Uterus (tissue), 3 donors: ENCODE measurements at regions not wholly inside any gene's neighbourhood (a gene's known extent, or its start where the extent isn't known, plus 50 kb on each side); places are given as distances from the start of the nearest gene placed in this dataset.

Experiments used
- DNase-seq, 2 donors: peaks; one replicate each; pipeline ENCODE4 v3.0.0-alpha.2; 2019 to 2020
- H3K27ac ChIP-seq, 2 donors: fragments of 200-600 bp; sonication (generic); 1 replicate in 1 of 2; 2 replicates in 1 of 2; pipeline ENCODE4 v1.5.1; 2016 to 2018
- H3K27me3 ChIP-seq, 2 donors: fragments of 200-600 bp; sonication (generic); one replicate each; pipeline ENCODE4 v1.5.1; 2018 to 2019; ENCODE audit warnings: control low read depth in 1 of 2
- H3K36me3 ChIP-seq, 2 donors: fragments of 200-600 bp; sonication (generic); one replicate each; pipeline ENCODE4 v1.5.1; 2019; ENCODE audit warnings: control low read depth in 1 of 2
- H3K4me1 ChIP-seq, 2 donors: fragments of 200-600 bp; sonication (generic); one replicate each; pipeline ENCODE4 v1.5.1; 2018 to 2019; ENCODE audit warnings: control low read depth in 1 of 2
- H3K4me3 ChIP-seq, 2 donors: fragments of 200-600 bp; sonication (generic); 1 replicate in 1 of 2; 2 replicates in 1 of 2; pipeline ENCODE4 v1.5.1; 2018 to 2019; ENCODE audit warnings: mild to moderate bottlenecking in 1 of 2
- H3K9me3 ChIP-seq, 2 donors: fragments of 200-600 bp; sonication (generic); one replicate each; pipeline ENCODE4 v1.5.1; 2019; ENCODE audit warnings: control low read depth in 1 of 2
- CTCF ChIP-seq, 4 experiments: fragments of 200-600 bp in 2 of 4; fragments of 450-650 bp in 2 of 4; sonication (generic) in 2 of 4; IDR thresholded peaks; one replicate each; pipeline ENCODE4 v1.5.1; 2016 to 2019; ENCODE audit warnings: antibody characterized with exemption in 4 of 4, mild to moderate bottlenecking in 2 of 4, moderate library complexity in 1 of 4
- POLR2A ChIP-seq, 2 donors: fragments of 450-650 bp; IDR thresholded peaks; one replicate each; pipeline ENCODE4 v1.6.1; 2016; ENCODE audit warnings: antibody characterized with exemption in 2 of 2, mild to moderate bottlenecking in 1 of 2, moderate library complexity in 1 of 2
- intact Hi-C: fragments of 100-400 bp; cut with DNase I; formaldehyde crosslinking; loops from one replicate; pipeline ENCODE4 v1.15.1; 2023; ENCODE audit warnings: low total_unique reads
- donor health status: DM: yes; HTN: yes; CAD: no.

DNA sequence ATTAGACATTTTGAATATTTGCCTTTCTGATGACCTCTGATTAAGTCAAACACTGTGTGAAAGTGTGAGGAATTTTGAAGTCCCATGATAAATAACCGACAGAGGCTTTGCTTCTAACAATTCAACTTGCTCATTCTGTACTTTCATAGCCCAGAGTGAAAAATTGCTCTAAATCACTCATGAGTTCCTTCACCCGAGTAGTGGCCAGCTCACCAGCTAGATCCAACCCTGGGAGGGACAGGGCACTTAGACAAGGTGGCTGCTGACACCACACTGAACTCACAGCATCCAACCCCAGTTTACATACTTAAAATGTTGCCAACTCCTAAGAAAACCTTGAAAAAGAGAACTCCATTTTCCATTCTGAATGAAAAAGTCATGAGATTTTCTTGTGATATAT is 80.0 kb upstream of the LYZL1 start:
- TF ChIP-seq CTCF (IDR thresholded peaks at IDR 0.05), result no peak
- no peak for TF ChIP-seq POLR2A (IDR thresholded peaks at IDR 0.05)
- intact Hi-C loops, result no loop called here
- no peaks in the 10 kb centered on the region for H3K36me3 ChIP-seq
- H3K9me3 ChIP-seq, result no peaks in the 10 kb centered on the region
- H3K4me3 ChIP-seq, result no peak overlapping the region
- no peaks in the 10 kb centered on the region for H3K4me1 ChIP-seq
- H3K27ac ChIP-seq, result no peak overlapping the region
- DNase-seq, result no peak
- no peaks in the 10 kb centered on the region for H3K27me3 ChIP-seq

GRCh38 chr10:29209830-29210229 is 79.0 kb upstream of the LYZL1 start:
- intact Hi-C loops, result no loop called here
- Histone ChIP-seq H3K9me3 (no peaks in the 10 kb centered on the region), H3K36me3 (no peaks in the 10 kb centered on the region), H3K4me3 (no peak overlapping the region), H3K27ac (no peak overlapping the region), H3K4me1 (no peaks in the 10 kb centered on the region), H3K27me3 (no peaks in the 10 kb centered on the region)
- no peak for DNase-seq
- no peak for TF ChIP-seq CTCF (IDR thresholded peaks at IDR 0.05)
- TF ChIP-seq POLR2A (IDR thresholded peaks at IDR 0.05), result no peak

- no peaks in the 10 kb centered on the region for H3K4me1 ChIP-seq
- DNase-seq, result no peak
- H3K27ac ChIP-seq, result no peak overlapping the region
- H3K36me3 ChIP-seq, result no peaks in the 10 kb centered on the region
- no peak overlapping the region for H3K4me3 ChIP-seq
- TF ChIP-seq CTCF (IDR thresholded peaks at IDR 0.05) (no peak), POLR2A (IDR thresholded peaks at IDR 0.05) (no peak)
- no peaks in the 10 kb centered on the region for H3K27me3 ChIP-seq
- no peaks in the 10 kb centered on the region for H3K9me3 ChIP-seq
- intact Hi-C loops, result no loop called here
Measured at GRCh38 chr10:29210266-29210868, 78.5 kb upstream of the LYZL1 start.

DNA sequence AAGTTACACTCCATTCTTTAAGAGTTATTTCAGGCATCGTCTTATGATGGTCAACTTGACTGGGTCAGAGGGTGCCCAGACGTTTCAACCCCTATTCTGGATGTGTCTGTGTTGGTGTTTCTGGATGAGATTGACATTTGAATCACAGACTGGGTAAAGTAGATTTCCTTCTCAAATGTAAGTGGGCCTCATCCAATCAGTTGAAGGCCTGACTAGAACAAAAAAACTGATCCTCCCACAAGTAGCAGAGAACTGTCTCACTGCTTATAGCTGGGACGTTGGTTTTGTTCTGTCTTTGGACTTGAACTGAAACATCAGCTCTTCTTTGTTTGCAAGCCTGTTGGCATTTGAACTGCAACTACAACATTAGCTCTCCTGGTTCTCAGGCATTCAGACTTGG is 76.3 kb upstream of the LYZL1 start:
- no peak overlapping the region for H3K27ac ChIP-seq
- no peaks in the 10 kb centered on the region for H3K36me3 ChIP-seq
- no peaks in the 10 kb centered on the region for H3K4me1 ChIP-seq
- H3K4me3 ChIP-seq, result no peak overlapping the region
- H3K27me3 ChIP-seq, result no peaks in the 10 kb centered on the region
- H3K9me3 ChIP-seq, result no peaks in the 10 kb centered on the region
- no peak for DNase-seq
- intact Hi-C loops, result no loop called here
- no peak for TF ChIP-seq CTCF (IDR thresholded peaks at IDR 0.05)
- TF ChIP-seq POLR2A (IDR thresholded peaks at IDR 0.05), result no peak

- intact Hi-C loops, result no loop called here
- DNase-seq, result no peak
- Histone ChIP-seq H3K27me3 (no peaks in the 10 kb centered on the region), H3K9me3 (no peaks in the 10 kb centered on the region), H3K4me3 (no peak overlapping the region), H3K36me3 (no peaks in the 10 kb centered on the region), H3K4me1 (no peaks in the 10 kb centered on the region), H3K27ac (no peak overlapping the region)
- TF ChIP-seq POLR2A (IDR thresholded peaks at IDR 0.05), result no peak
- no peak for TF ChIP-seq CTCF (IDR thresholded peaks at IDR 0.05)
Measured at GRCh38 chr10:29214551-29214950, 74.3 kb upstream of the LYZL1 start.
